Fibroblast of skin of left quadriceps (primary cell): ENCODE measurements at regions not wholly inside any gene's neighbourhood (a gene's known extent, or its start where the extent isn't known, plus 50 kb on each side); places are given as distances from the start of the nearest gene placed in this dataset.
A peak's percentile ranks its signal among the peaks of the same experiment; 100 is the strongest.
"Not testable (repeated sequence)": the region's sequence is repeated elsewhere in the genome, so short reads cannot be mapped to it uniquely, and the experiment has no call there.

Experiments
- DNase-seq, 2 experiments: peaks; one replicate each; pipeline ENCODE4 v3.0.0-alpha.2; 2013; ENCODE audit warnings: low read depth in 2 of 2

- DNase-seq = no peak
These were observed 221.7 kb upstream of the RXFP2 start for GRCh38 chr13:31517599-31517998.

DNA sequence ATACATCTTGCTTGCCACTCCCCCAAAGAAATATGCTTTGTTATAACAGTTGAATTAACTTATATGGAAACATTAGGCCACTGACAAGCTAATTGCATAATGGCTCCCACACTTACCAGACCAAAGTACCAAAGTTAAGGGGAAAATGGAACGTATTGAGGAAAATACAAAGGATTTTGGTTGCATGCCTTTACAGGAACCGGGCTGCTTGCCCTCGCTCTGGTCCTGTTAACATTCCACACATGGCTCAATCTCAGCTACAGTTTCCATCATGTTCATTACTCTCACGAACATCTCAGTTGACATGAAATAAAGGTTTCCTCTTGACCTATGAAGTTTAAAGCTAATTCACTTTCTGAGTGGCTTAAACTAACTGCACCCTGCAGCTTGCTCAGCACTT, 220.7 kb upstream of the RXFP2 start:
- no peak for DNase-seq

DNA sequence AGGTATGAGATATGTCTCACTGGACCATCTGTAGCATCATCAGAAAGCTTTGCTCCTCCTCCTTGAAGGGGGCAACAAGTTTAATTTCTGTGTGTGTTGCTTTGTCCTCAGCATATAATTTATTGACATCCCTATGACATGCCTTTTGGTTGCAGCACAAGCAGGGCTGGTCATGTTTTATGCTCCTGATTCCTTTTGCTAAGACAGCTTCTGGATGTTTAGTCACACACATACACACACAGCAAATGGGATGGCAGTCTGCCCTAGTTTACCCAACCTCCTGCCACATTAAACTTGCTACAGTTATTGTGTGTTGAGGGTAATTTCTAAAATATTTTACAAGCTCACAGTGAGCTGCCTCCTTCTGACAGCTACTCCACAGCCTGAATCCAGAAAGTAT, 217.9 kb upstream of the RXFP2 start:
- no peak for DNase-seq

GRCh38 chr13:31522396-31522795, 216.9 kb upstream of the RXFP2 start:
- DNase-seq = no peak

DNA sequence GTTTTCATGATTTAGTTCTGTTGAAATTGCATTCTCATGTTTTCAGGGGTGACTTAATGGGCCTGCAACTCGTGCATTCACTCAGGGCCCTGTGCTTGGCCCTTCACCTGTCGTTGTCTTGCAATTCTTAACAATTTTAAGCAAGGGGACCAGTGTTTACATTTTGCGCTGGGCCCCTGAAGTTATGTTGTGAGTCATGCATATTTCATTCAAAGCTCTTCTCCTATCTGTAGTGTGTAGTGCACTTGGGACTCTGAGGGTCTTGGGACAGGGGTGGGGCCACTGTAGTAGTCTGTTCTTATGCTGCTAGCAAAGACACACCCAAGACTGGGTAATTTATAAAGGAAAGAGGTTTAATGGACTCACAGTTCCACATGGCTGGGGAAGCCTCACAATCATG, 211.2 kb upstream of the RXFP2 start:
- DNase-seq = no peak

GRCh38 chr13:31528758-31529157, 210.6 kb upstream of the RXFP2 start:
- DNase-seq = no peak

- no peak for DNase-seq
These were observed 208.4 kb upstream of the RXFP2 start for GRCh38 chr13:31530922-31531321.

GRCh38 chr13:31537052-31537451, 202.3 kb upstream of the RXFP2 start:
- DNase-seq = no peak

GRCh38 chr13:31538067-31539042, 201.0 kb upstream of the RXFP2 start:
- peak; percentile 56 to 57 for DNase-seq

DNA sequence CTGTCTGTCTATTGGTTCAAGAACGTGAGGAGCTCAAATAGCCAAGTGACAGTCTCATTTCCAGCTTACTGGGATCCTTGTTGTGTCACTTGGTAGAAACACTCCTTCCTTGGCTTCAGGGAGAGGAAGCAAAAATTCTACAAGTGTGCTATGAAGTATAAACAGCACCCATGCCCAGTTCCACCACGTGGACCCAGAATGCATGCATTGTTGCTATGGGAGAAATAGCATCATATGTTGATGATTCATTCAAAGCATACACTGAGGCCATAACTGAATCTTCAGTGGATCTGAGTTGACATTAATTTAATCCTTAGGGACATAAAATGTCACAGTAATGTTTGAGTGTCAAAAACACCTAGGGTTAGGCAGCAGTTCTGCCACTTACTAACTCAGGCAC, 199.0 kb upstream of the RXFP2 start:
- no peak for DNase-seq

- no peak for DNase-seq
These were observed 196.1 kb upstream of the RXFP2 start for GRCh38 chr13:31543190-31543589.

DNA sequence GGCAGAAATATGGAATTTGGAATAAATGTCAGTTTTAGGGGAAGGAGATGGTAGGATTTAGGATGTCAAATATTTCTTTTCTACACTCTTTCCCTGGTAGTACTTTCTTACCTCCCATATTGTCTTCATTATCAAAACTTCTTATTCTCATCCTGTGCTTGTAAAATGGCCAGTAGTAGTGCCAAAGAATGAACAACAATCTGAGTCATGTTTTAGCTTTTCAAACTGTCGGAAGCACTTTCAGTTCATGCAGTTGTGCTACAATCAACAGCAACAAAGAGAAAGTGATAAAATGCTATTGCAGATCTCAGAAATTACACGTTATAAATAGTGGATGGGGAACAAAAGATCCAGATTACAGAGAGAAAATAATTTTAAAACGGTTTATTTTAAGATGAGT, 193.7 kb upstream of the RXFP2 start:
- peak in 1 of 2 experiments; percentile 8 for DNase-seq

DNA sequence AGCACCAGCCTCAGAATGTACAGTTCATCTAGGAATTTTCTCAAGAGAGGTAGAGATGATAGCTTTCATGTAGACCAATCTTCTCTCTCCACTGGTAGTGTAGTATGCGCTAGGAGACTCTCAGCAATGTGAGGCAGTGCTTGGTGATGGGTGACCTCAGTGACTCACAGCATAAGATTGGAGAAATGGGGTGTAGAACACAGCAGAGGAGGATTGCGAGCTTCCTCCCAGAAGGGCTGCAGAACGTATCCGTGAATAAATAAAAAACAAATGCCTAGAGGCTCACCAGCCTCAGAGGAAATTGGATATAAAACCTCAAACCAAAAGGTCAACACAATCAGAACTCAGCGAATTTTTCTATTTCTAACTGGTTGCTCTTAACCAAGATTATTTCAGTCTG, 182.9 kb upstream of the RXFP2 start:
- peak; percentile 48 to 53 for DNase-seq

GRCh38 chr13:31584221-31584620, 155.1 kb upstream of the RXFP2 start:
- not testable (repeated sequence) for DNase-seq

GRCh38 chr13:31587698-31588266, 151.5 kb upstream of the RXFP2 start:
- DNase-seq = peak; percentile 47 to 60

DNA sequence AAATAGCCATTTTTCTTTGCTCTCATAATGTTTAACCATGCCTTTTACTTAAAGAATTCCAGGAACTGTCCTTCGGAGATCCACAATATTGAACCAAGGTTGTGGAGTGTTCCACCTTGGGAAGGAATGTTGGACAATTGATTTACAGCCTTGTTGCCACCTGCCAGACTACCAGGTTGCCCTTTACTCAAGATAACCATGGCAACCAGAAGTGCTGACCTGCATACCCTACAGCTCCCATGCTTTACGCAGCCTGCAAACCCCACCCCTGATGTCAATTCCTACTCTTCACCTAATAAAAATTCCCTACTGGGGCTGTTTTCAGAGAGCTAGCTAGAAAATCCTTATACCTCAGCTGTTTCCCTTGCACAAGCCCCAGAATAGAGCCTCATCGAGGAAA, 151.0 kb upstream of the RXFP2 start:
- DNase-seq = no peak

- no peak for DNase-seq
These were observed 150.4 kb upstream of the RXFP2 start for GRCh38 chr13:31588893-31589292.

- no peak for DNase-seq
These were observed 147.6 kb upstream of the RXFP2 start for GRCh38 chr13:31591642-31592233.

- no peak for DNase-seq
These were observed 145.3 kb upstream of the RXFP2 start for GRCh38 chr13:31594056-31594455.

- DNase-seq = no peak
These were observed 143.8 kb upstream of the RXFP2 start for GRCh38 chr13:31595563-31595962.

GRCh38 chr13:31598990-31599389, 140.3 kb upstream of the RXFP2 start:
- DNase-seq = no peak

DNA sequence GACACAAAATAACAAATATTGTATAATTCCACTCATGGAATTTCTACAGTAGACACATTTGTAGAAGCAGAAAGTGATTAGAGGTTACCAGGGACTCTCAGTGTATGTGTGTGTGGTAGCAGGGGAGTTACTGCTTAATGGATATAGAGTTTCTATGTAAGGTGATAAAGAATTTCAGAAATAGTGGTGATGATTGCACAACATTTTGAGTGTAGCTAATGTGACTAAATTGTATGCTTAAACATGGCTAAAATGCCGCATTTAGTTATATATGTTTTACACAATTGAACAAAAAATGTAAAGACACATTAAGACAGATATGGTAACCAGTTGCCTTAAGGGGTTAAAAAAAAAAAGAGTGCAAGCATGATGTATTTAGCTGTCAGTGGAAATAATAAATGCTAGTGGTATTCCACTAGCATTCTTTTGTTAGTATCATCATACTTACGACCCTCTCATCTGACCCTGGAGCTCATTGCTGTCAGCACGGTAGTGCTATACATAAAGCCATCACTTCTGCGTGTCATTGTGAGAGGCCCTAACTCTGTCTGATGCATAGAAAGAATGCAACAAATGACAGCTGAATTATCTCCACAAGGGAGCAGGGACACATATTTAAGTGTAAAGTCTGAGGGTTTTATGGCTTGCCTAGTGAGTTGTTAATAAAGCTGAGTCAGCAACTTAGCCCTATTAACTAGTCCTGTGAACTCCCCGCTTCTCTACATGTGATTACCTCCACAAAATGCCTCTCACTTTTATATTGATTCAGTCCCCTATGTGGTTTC, 134.1 kb upstream of the RXFP2 start:
- no peak for DNase-seq
